GM21825 (cell line): ENCODE measurements at regions not wholly inside any gene's neighbourhood (a gene's known extent, or its start where the extent isn't known, plus 50 kb on each side); places are given as distances from the start of the nearest gene placed in this dataset.
A peak's percentile ranks its signal among the peaks of the same experiment; 100 is the strongest.
"Not testable (repeated sequence)": the region's sequence is repeated elsewhere in the genome, so short reads cannot be mapped to it uniquely, and the experiment has no call there.

ENCODE experiments used
- ATAC-seq: cut with Tn5 transposase; IDR thresholded peaks from one replicate; pipeline ENCODE4 v1.9.1; 2021; ENCODE audit warnings: mild to moderate bottlenecking, moderate library complexity; ENCODE audit not compliant: unreplicated experiment

DNA sequence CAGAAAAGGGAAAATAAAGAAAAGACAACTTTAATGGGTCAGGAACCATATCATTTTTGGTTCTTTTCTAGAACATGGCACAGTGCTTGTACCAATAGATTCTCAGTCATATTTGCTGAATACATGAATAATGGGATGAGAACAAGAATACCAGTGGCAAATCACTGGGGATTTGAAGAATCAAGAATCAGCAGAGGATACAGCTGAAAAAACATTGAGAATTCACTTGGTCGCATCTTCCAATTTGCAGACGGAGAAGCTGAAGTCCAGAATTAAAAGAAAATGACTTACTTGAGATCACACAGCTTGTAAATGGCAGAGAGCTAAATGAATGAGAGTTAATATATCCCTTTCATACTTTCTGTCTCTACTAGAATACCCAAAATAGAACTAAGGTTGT, 362.2 kb downstream of the RAD51AP2 start:
- no peak for ATAC-seq

- no peak for ATAC-seq
Observed at GRCh38 chr2:17149945-17150344, 368.3 kb downstream of the RAD51AP2 start.

DNA sequence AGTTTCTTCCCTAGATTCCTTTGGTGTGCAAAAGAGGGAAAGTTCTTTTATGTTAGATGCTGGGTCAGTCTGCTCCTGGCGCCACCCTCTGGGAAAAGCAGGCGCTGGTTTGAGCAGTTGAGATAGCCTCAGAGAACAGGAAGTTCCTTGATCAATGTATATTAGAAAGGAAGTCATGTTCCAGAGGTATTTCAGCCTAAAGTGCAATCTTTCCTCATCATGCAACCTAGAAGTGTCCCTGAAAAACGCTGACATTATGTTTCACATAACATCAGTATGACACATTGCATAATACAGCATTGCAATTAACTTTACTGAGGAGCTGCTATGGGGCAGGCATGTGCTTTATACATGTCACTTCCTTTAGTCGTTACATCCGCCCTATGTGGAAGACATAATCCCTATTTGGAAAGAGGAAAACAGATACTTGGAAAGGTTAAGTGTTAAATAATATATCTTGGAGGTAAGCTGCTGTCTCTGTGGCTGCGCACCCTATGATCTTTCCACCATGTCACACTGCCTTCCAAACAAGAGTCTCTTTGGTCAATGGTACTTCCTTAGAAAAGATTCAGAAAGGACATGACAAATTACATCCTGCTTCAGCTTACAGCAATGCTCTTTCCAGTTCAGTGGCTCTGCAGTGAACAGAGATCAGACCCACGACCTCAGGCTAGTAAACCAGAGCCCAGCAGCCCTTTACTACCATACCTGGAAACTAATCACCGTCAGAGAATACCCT, 369.7 kb downstream of the RAD51AP2 start:
- no peak for ATAC-seq

- no peak for ATAC-seq
Observed at GRCh38 chr2:17146358-17146757, 371.9 kb downstream of the RAD51AP2 start.

DNA sequence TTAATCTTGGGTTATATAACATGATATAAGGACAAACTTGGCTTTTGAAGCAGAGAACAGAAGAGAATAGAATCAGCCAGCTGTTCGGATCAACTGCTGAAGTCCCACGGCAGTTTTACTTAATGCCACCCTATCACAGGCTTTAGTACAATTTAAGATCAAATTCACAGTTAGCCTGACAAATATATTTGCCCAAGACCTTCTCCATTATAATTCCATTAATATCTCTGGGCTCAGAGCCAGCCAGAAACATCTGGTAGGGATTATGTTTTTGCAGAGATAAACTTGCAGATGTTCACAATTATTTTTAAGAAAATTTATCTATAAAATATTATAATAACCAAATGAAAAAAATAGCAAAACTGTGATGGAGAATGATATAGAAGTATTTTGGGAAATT, 381.4 kb downstream of the RAD51AP2 start:
- ATAC-seq: no peak

- ATAC-seq: no peak
Observed at GRCh38 chr2:17136231-17136630, 382.0 kb downstream of the RAD51AP2 start.

- no peak for ATAC-seq
Observed at GRCh38 chr2:17135619-17136018, 382.6 kb downstream of the RAD51AP2 start.

- ATAC-seq: no peak
Observed at GRCh38 chr2:17133052-17133671, 385.1 kb downstream of the RAD51AP2 start.

DNA sequence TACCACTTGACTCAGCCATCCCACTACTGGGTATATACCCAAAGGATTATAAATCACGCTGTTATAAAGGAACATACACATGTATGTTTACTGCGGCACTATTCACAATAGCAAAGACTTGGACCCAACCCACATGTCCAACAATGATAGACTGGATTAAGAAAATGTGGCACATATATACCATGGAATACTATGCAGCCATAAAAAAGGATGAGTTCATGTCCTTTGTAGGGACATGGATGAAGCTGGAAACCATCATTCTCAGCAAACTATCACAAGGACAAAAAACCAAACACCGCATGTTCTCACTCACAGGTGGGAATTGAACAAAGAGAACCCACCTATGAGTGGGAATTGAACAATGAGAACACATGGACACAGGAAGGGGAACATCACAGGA, 387.6 kb downstream of the RAD51AP2 start:
- not testable (repeated sequence) for ATAC-seq

DNA sequence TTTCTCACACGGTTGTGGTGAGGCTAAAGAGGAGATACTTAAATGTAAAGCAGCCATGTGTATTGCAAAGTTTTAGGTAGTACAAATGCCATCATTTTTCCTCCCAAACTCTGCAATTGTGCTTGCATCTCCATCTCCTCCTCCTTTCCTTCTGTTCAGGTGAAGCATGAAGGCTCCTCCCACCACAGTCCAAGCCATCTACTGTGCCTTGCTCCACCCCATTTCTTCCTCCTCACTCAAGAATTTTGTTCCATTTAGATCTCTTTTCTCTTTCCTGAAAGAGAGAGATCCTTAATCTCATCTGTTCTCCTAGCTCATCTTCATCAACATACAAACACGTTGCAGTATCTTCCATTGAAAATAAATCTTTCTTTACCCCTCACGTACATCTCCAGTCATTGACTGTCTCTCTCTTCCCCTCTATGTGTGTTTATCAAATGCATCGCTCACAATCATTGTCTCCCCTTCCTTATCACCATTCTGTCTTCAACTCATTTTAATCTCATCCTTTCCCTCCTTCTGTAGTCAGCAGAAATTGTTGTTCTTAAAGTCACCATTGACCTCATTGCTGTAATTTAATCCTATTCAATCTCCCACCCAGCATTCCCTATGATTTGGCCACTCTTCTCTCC, 392.1 kb downstream of the RAD51AP2 start:
- no peak for ATAC-seq

- no peak for ATAC-seq
Observed at GRCh38 chr2:17124575-17125318, 393.5 kb downstream of the RAD51AP2 start.

- ATAC-seq: no peak
Observed at GRCh38 chr2:17122887-17123501, 395.2 kb downstream of the RAD51AP2 start.

DNA sequence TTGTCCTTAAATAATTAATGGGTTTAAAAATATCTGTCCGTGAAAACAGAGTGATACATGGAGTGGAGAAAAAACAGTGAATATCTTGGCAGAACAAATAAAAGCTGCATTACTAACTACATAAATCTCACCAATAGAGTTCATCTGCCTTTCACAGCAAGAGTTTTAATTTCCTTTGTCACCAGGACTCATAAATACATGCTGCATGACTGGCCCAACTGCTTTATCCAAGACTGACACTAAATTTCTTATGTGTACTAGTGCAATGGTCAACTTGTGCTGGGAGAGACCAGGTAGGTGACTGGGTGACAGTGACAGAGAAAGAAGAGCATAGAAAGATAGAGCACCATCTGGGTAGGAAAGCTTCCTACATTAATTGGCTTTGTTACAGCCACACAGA, 402.8 kb downstream of the RAD51AP2 start:
- ATAC-seq: no peak

- ATAC-seq: no peak
Observed at GRCh38 chr2:17115042-17115441, 403.2 kb downstream of the RAD51AP2 start.

DNA sequence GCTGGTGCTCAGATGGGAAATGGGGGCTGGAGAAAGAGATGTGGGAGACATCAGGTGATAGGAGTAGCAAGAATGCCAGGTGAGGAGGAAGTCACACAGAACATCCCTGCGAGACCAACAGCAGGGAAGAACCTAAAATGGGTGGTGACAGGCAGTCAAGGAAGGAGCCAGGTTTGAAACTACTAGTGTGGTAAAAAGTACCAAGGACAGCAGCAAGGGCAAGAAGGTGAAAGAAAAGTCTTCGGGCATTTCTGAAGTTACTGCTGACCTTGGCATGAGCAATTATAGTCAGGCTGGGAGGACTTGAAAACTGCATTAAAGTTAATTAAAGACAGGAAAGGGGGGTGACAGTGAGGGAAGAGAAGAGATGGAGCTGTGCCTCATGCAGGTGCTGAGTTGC, 410.4 kb downstream of the RAD51AP2 start:
- ATAC-seq: no peak

DNA sequence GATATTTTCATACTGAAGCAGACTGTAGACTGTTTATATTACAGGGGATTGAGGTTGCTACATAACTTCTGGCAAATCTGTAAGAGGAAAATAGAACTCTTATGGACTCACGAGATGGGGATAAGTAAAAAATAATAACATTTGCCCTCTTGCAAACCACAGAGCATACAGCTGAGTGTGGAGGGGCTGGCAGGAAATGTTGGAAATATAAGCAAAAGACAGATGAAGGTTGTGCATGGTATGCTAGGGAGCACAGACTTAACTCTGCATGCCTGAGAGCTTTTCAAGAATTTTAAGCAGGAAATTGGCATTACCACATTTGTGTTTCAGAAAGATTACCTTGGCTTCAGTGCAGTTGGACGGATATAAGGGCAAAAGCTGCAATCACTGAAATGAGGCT, 411.1 kb downstream of the RAD51AP2 start:
- ATAC-seq: no peak

GRCh38 chr2:17106418-17106817, 411.8 kb downstream of the RAD51AP2 start:
- ATAC-seq: no peak

DNA sequence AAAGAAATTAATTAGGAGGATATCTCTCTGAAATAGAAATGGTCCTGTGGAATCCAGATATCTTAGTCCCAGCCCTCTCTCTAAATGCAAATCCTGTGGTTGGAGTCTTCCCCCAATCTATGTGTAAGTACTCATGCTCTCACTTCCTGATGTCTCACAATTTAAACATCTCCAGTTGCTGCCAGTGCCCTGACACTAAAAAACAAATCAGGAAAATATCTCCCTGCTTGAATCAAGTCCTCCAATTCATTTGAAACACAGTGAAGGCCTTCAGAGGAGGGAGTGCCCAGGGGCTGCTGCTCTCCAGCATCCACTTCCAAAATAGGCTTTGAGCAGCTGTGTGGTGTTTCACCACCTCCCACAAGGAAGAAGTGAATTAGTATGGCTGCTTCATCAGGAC, 413.8 kb downstream of the RAD51AP2 start:
- peak; percentile 78 for ATAC-seq

- ATAC-seq: no peak
Observed at GRCh38 chr2:17101596-17101995, 416.6 kb downstream of the RAD51AP2 start.

GRCh38 chr2:17101091-17101490, 417.1 kb downstream of the RAD51AP2 start:
- ATAC-seq: no peak

DNA sequence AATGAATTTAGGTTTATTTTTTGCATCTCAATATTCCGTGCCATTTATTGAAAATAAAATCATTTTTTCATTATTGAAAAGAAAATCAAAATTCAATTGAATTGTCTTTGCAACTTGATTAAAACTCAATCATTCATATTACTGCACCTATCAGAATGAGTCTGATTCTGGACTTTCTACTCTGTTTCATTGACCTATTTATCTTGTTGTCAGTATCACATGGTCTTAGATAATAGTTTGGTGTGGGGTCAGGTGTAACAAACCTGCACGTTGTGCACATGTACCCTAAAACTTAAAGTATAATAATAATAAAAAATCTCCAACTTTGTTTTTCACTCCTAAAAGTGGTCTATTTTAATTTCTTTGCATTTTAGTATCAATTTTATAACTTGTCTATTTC, 422.9 kb downstream of the RAD51AP2 start:
- ATAC-seq: no peak
